Right lobe of liver (tissue), 6 donors: ENCODE measurements at regions not wholly inside any gene's neighbourhood (a gene's known extent, or its start where the extent isn't known, plus 50 kb on each side); places are given as distances from the start of the nearest gene placed in this dataset.

Experiments used
- ATAC-seq, 4 donors: fragments of 200-7000 bp; cut with Tn5 transposase; one replicate each; pipeline ENCODE4 v1.9.1; 2020; ENCODE audit warnings: mild to moderate bottlenecking in 4 of 4, moderate library complexity in 4 of 4
- DNase-seq, 3 donors: peaks; one replicate each; pipeline ENCODE4 v3.0.0-alpha.2; 2020
- H3K27ac ChIP-seq, 3 donors: fragments of 200-600 bp; one replicate each; pipeline ENCODE4 v1.8.0; 2022
- H3K27me3 ChIP-seq, 2 donors: fragments of 200-600 bp; one replicate each; pipeline ENCODE4 v1.8.0; 2022
- H3K36me3 ChIP-seq, 4 donors: fragments of 200-600 bp; sonication (generic) in 1 of 4; one replicate each; pipeline versions ENCODE4 v1.5.1 to v1.8.0; 2017 to 2022; ENCODE audit warnings: control low read depth in 1 of 4
- H3K4me1 ChIP-seq, 4 donors: fragments of 200-600 bp; sonication (generic) in 1 of 4; one replicate each; pipeline versions ENCODE4 v1.5.1 to v1.8.0; 2017 to 2022; ENCODE audit warnings: control low read depth in 1 of 4
- H3K4me3 ChIP-seq, 3 donors: fragments of 200-600 bp; one replicate each; pipeline ENCODE4 v1.8.0; 2022
- H3K9me3 ChIP-seq, 4 donors: fragments of 200-600 bp; sonication (generic) in 1 of 4; one replicate each; pipeline versions ENCODE4 v1.5.1 to v1.8.0; 2017 to 2022; ENCODE audit warnings: control low read depth in 1 of 4
- POLR2A ChIP-seq: fragments of 450-650 bp; IDR thresholded peaks from one replicate; pipeline ENCODE4 v1.6.1; 2017; ENCODE audit warnings: antibody characterized with exemption, mild to moderate bottlenecking
- WGBS: methylation state at CpG from one replicate; pipeline ENCODE4 v1.1.6; 2018; ENCODE audit warnings: low coverage, low lambda C conversion rate; ENCODE audit not compliant: insufficient coverage; ENCODE audit errors: missing lambda C conversion rate; 5-methylcytosine and 5-hydroxymethylcytosine counted together
- intact Hi-C, 2 donors: fragments of 100-400 bp; cut with DNase I; formaldehyde crosslinking; loops; one replicate each; pipeline versions ENCODE4 v1.11.2 to v1.14.1; 2022
- TF ChIP-seq, protein P1 (sequence below), 4 donors: fragments of 200-600 bp in 3 of 4; fragments of 450-650 bp in 1 of 4; IDR thresholded peaks; one replicate each; pipeline versions ENCODE4 v1.5.1 to v1.8.0; 2016 to 2022; ENCODE audit warnings: antibody characterized with exemption in 4 of 4, mild to moderate bottlenecking in 2 of 4
- donor health status: DM: no; HTN: yes; CAD: no.
- donor health status: DM: no; HTN: no; CAD: no.
- donor health status: DM: no; HTN: no; CAD: no.
- donor health status: DM: no; HTN: yes; CAD: no.
- donor health status: DM: no; HTN: yes; CAD: no.

DNA sequence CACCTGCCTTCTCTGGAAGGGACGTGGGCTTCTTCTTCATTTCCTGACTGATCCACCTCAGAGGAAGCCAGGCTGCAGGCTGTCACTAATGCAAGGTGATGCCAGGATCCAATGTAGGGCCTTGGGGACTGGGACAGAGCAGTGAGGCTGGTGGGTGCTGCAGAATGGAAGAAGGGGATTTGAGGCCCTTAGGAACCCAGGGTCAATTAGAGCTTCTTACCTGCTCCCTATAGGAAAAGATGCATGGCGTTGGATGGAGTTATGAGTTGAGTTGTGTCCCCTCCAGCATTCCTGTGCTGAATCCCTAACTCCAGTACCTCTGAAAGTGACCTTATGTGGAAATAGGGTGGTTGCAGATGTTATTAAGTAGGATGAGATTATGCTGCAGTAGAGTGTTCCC, 190.4 kb downstream of the MIAT start:
- H3K9me3 ChIP-seq: no peaks in the 10 kb centered on the region
- TF ChIP-seq, protein P1, sequence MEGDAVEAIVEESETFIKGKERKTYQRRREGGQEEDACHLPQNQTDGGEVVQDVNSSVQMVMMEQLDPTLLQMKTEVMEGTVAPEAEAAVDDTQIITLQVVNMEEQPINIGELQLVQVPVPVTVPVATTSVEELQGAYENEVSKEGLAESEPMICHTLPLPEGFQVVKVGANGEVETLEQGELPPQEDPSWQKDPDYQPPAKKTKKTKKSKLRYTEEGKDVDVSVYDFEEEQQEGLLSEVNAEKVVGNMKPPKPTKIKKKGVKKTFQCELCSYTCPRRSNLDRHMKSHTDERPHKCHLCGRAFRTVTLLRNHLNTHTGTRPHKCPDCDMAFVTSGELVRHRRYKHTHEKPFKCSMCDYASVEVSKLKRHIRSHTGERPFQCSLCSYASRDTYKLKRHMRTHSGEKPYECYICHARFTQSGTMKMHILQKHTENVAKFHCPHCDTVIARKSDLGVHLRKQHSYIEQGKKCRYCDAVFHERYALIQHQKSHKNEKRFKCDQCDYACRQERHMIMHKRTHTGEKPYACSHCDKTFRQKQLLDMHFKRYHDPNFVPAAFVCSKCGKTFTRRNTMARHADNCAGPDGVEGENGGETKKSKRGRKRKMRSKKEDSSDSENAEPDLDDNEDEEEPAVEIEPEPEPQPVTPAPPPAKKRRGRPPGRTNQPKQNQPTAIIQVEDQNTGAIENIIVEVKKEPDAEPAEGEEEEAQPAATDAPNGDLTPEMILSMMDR (IDR thresholded peaks at IDR 0.05): no peak
- TF ChIP-seq POLR2A: no peak
- ATAC-seq: no peak
- H3K27ac ChIP-seq: no peak overlapping the region
- no peaks in the 10 kb centered on the region for H3K4me1 ChIP-seq
- WGBS: 65% methylated on average over 2 of the region's 2 CpGs
- no peak overlapping the region for H3K4me3 ChIP-seq
- H3K36me3 ChIP-seq: no peaks in the 10 kb centered on the region
- H3K27me3 ChIP-seq: no peaks in the 10 kb centered on the region
- no peak for DNase-seq
- intact Hi-C loops: no loop called here

DNA sequence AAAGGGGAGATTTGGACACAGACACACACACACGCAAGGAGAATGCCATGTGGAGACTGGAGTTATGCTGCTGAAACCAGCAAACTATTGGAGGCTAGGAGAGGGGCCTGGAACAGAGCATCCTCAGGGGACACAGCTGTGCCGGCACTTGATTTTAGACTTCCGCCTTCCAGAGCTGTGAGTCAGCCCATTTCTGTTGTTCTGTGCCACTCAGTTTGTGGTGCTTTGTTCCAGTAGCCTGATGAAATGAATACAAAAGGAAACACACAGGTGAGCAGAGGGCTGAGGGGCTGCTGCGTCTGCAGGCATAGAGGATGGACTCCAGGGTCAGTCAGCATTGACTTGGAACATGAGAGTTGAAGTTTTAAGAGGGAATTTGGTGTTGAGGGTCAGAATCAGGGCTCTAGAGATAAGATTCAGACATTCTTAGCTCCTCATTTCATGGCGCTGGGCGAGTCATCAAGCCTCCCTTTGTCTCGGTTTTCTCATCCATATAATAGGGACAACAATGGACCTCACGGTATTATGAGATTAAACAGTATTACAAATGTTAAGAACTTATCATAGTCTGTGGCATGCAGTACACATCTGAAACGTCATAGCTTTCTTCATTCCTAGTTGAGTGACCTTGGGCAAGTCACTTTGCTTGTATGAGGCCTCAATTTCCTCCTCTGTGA, 191.0 kb downstream of the MIAT start:
- 85% methylated on average over 7 of the region's 9 CpGs for WGBS
- Histone ChIP-seq H3K27me3 (no peaks in the 10 kb centered on the region), H3K4me1 (no peaks in the 10 kb centered on the region), H3K4me3 (no peak overlapping the region), H3K36me3 (no peaks in the 10 kb centered on the region), H3K27ac (no peak overlapping the region), H3K9me3 (no peaks in the 10 kb centered on the region)
- ATAC-seq: no peak
- TF ChIP-seq, protein P1 (IDR thresholded peaks at IDR 0.05): no peak
- TF ChIP-seq POLR2A: no peak
- no peak for DNase-seq
- intact Hi-C loops: no loop called here

DNA sequence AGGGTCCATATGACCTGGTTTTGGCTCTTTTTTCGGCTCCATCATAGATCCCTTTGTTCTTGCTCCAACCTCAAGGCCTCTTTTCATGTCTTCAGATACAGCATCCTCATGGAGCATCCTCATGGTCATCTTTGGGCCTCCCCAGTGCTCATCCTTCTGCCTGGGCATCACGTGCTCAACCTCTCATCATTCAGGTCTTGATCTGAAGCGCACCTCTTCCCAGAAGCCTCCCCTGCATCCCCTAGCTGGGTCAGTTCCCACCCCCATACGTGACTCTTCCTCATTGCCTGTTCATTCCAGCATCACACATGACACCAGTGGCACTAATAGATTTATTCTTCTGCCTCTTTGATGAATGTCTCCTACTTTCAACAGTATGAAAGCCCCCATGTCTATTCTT, 192.2 kb downstream of the MIAT start:
- intact Hi-C loops: no loop called here
- Histone ChIP-seq H3K27ac (no peak overlapping the region), H3K4me3 (no peak overlapping the region), H3K36me3 (no peaks in the 10 kb centered on the region), H3K4me1 (no peaks in the 10 kb centered on the region), H3K27me3 (no peaks in the 10 kb centered on the region), H3K9me3 (no peaks in the 10 kb centered on the region)
- ATAC-seq (no peak), DNase-seq (no peak)
- TF ChIP-seq, protein P1 (IDR thresholded peaks at IDR 0.05): no peak
- TF ChIP-seq POLR2A: no peak
- WGBS: 59% methylated on average over 4 of the region's 4 CpGs

DNA sequence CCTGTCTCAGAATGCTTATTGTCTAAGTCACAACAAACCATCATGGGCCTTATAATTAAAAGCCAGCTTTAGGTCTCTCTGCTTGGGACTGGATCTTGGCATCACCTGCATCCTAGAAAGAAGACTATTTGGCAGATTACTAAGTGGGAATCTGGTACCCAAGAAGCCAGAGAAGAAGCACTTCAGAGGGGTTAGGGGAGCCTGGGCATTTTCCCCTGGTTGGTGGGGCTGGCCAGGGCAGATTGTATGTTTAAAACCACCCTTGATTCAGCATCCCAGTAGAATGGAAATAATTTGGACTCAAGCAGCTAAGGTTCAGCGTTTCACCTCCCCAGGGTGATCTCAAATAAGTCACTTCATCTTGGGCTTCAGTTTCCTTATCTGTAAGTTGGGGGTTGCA, 193.7 kb downstream of the MIAT start:
- intact Hi-C loops: no loop called here
- no peak overlapping the region for H3K27ac ChIP-seq
- H3K4me3 ChIP-seq: no peak overlapping the region
- H3K9me3 ChIP-seq: no peaks in the 10 kb centered on the region
- ATAC-seq (no peak), DNase-seq (no peak)
- H3K36me3 ChIP-seq: no peaks in the 10 kb centered on the region
- H3K4me1 ChIP-seq: no peaks in the 10 kb centered on the region
- TF ChIP-seq POLR2A: no peak
- TF ChIP-seq, protein P1 (IDR thresholded peaks at IDR 0.05): no peak
- H3K27me3 ChIP-seq: no peaks in the 10 kb centered on the region
- WGBS: no CpG with 5 or more reads among the region's 1 CpG

DNA sequence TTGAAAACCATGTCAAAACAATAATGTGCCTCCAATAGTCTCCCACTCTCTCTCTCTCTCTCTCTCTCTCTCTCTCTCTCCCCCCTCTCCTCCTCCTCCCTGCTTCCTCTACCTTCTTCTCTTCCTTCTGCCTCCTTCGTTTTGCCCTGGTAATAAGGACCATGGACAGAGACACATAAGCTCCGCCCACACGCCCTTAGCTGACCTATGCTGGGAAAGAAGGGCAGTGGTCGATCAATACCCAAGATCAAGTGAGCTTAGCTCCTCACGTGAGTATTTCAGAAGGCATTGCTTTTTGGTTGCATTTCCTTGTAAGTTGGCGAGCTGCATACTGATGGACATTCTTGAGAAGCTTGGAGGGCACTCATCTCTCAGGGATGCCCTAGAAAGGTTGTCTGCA, 194.8 kb downstream of the MIAT start:
- TF ChIP-seq POLR2A: no peak
- DNase-seq: no peak
- Histone ChIP-seq H3K27me3 (no peaks in the 10 kb centered on the region), H3K4me3 (no peak overlapping the region), H3K27ac (no peak overlapping the region), H3K9me3 (no peaks in the 10 kb centered on the region), H3K36me3 (no peaks in the 10 kb centered on the region), H3K4me1 (no peaks in the 10 kb centered on the region)
- ATAC-seq: no peak
- 36% methylated on average over 6 of the region's 6 CpGs for WGBS
- intact Hi-C loops: no loop called here
